ENCODE measurements at regions not wholly inside any gene's neighbourhood (a gene's known extent, or its start where the extent isn't known, plus 50 kb on each side); places are given as distances from the start of the nearest gene placed in this dataset.

DNA sequence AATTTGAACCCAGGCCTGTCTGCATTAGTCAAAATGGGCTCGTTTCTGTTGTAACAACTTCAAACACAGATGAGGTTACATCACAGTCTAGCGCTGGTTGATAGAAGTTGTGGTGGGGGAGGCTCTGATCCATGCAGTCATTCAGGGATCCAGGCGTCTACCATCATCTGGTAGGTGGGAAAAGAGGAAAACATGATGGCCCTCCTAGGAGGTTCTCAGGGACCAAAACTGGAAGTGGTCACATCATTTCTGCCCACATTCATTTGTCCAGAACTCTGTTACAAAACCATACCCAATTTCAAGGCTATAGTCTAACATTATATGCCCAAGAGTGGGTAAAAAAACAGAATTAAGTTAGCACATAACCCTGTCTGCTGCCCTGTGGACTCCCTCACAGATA lies 135.1 kb downstream of the PHETA1 start:
- no peak overlapping the region for H4K12ac ChIP-seq (ENCODE audit: low read depth, low read length)
- no peak overlapping the region for H3K4ac ChIP-seq (ENCODE audit: low read depth, low read length)
- H2AK5ac ChIP-seq (ENCODE audit: low read length): no peak overlapping the region
- H3K79me2 ChIP-seq (ENCODE audit: control insufficient read depth, insufficient read depth, low read length, poor library complexity): no peaks in the 10 kb centered on the region
- H3K27ac ChIP-seq (ENCODE audit: low read depth, low read length): no peak overlapping the region
- H2BK12ac ChIP-seq (ENCODE audit: low read length): no peak overlapping the region
- H4K8ac ChIP-seq (ENCODE audit: low read depth, low read length): no peak overlapping the region
- H3K9ac ChIP-seq (ENCODE audit: low read length): no peak overlapping the region
- no peak overlapping the region for H2AFZ ChIP-seq (ENCODE audit: insufficient read depth, low read length, poor library complexity)
- H3K4me1 ChIP-seq (ENCODE audit: control insufficient read depth in 1 of 2, insufficient read depth in 2 of 2, low read length in 2 of 2): no peaks in the 10 kb centered on the region
- H4K91ac ChIP-seq (ENCODE audit: low read depth, low read length): no peak overlapping the region
- no peak overlapping the region for H3K4me2 ChIP-seq (ENCODE audit: low read length)
- H3K36me3 ChIP-seq (ENCODE audit: control insufficient read depth in 1 of 2, insufficient read depth in 2 of 2, low read length in 2 of 2): no peaks in the 10 kb centered on the region
- DNase-seq: no peak
- H3K14ac ChIP-seq (ENCODE audit: low read length): no peak overlapping the region
- no peak overlapping the region for H3K4me3 ChIP-seq (ENCODE audit: low read depth, low read length)
- no CpG with 5 or more reads among the region's 3 CpGs for WGBS (ENCODE audit: extremely low coverage, insufficient coverage, insufficient read length)
- H3K18ac ChIP-seq (ENCODE audit: low read length): no peak overlapping the region
- no peaks in the 10 kb centered on the region for H3K27me3 ChIP-seq (ENCODE audit: insufficient read depth, low read length)
- no peak overlapping the region for H2BK5ac ChIP-seq (ENCODE audit: low read depth, low read length, poor library complexity)
- H3K9me3 ChIP-seq (ENCODE audit: insufficient read depth, low read depth, low read length): peaks cover 1% of the 10 kb centered on the region
- no peak overlapping the region for H2BK120ac ChIP-seq (ENCODE audit: insufficient read depth, low read length, poor library complexity)
- H3K23ac ChIP-seq (ENCODE audit: low read length): no peak overlapping the region
- no peaks in the 10 kb centered on the region for H3K79me1 ChIP-seq (ENCODE audit: low read length)

DNA sequence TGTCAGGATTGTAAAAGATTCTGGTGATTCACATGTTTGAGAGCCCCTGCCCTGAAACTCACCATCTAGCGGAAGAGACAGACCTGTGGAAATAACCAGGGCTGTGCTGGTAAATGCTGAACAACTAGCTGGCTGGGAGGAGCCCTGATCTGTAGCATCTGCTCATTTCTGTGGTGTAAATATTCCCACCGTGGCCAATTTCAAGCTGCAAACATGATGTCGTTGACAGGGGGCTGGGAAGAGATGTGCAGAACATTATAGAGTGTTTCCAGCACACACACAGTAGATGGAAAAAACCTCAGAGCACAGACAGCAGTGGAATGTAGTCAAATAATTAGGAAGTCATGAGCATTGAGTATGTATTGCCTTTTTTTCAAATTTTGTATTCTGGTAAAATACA lies 138.2 kb downstream of the PHETA1 start:
- H3K36me3 ChIP-seq (ENCODE audit: control insufficient read depth in 1 of 2, insufficient read depth in 2 of 2, low read length in 2 of 2): no peaks in the 10 kb centered on the region
- WGBS (ENCODE audit: extremely low coverage, insufficient coverage, insufficient read length): no CpG with 5 or more reads among the region's 3 CpGs
- H3K4me2 ChIP-seq (ENCODE audit: low read length): no peak overlapping the region
- no peaks in the 10 kb centered on the region for H3K27me3 ChIP-seq (ENCODE audit: insufficient read depth, low read length)
- no peak overlapping the region for H4K8ac ChIP-seq (ENCODE audit: low read depth, low read length)
- no peak for DNase-seq
- no peak overlapping the region for H4K91ac ChIP-seq (ENCODE audit: low read depth, low read length)
- H3K79me2 ChIP-seq (ENCODE audit: control insufficient read depth, insufficient read depth, low read length, poor library complexity): no peaks in the 10 kb centered on the region
- H3K18ac ChIP-seq (ENCODE audit: low read length): no peak overlapping the region
- H2BK5ac ChIP-seq (ENCODE audit: low read depth, low read length, poor library complexity): no peak overlapping the region
- no peak overlapping the region for H2AFZ ChIP-seq (ENCODE audit: insufficient read depth, low read length, poor library complexity)
- no peak overlapping the region for H3K4ac ChIP-seq (ENCODE audit: low read depth, low read length)
- H3K9me3 ChIP-seq (ENCODE audit: insufficient read depth, low read depth, low read length): no peaks in the 10 kb centered on the region
- no peak overlapping the region for H3K4me3 ChIP-seq (ENCODE audit: low read depth, low read length)
- no peak overlapping the region for H3K27ac ChIP-seq (ENCODE audit: low read depth, low read length)
- no peak overlapping the region for H4K12ac ChIP-seq (ENCODE audit: low read depth, low read length)
- no peaks in the 10 kb centered on the region for H3K79me1 ChIP-seq (ENCODE audit: low read length)
- no peaks in the 10 kb centered on the region for H3K4me1 ChIP-seq (ENCODE audit: control insufficient read depth in 1 of 2, insufficient read depth in 2 of 2, low read length in 2 of 2)
- no peak overlapping the region for H3K23ac ChIP-seq (ENCODE audit: low read length)
- H2BK120ac ChIP-seq (ENCODE audit: insufficient read depth, low read length, poor library complexity): no peak overlapping the region
- H3K9ac ChIP-seq (ENCODE audit: low read length): no peak overlapping the region
- H3K14ac ChIP-seq (ENCODE audit: low read length): no peak overlapping the region
- no peak overlapping the region for H2AK5ac ChIP-seq (ENCODE audit: low read length)
- H2BK12ac ChIP-seq (ENCODE audit: low read length): no peak overlapping the region

DNA sequence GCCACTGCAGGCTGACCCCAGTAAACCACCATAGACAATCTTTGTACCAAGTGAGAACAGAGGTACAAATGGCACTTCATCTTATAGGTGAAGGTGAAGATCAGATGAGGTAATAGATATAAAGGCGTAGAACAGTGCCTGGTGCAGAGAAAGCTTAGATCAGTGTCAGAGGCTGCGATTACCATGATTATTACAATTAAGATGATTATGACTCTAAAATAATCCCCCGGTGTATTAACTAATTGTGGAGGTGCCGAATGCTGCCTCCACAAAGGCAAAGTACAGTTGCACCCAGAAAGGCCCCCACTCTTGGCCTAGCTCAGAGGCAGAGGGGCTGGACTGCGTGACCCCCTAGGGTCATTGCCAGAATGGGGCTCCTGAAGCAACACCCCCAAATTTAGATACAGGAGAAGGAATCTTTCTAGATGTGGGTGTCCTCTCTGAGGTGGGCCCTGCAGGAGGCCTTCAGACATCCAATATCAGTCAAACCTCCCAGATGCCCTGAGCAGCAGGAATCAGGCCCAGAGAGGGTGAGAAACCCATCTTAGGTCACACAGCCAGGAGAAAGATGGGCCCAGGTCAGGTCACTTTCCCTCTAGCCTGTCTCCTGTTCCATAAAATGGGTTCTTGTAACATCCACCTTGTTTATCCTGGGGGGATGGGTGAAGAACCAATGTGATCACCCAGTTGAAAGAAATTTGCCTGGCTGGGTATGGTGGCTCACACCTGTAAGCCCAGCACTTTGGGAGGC lies 139.8 kb downstream of the PHETA1 start:
- H3K18ac ChIP-seq (ENCODE audit: low read length): no peak overlapping the region
- H3K4me2 ChIP-seq (ENCODE audit: low read length): no peak overlapping the region
- H3K27me3 ChIP-seq (ENCODE audit: insufficient read depth, low read length): no peaks in the 10 kb centered on the region
- H2BK120ac ChIP-seq (ENCODE audit: insufficient read depth, low read length, poor library complexity): no peak overlapping the region
- H4K8ac ChIP-seq (ENCODE audit: low read depth, low read length): no peak overlapping the region
- DNase-seq: no peak
- H3K23ac ChIP-seq (ENCODE audit: low read length): no peak overlapping the region
- no peaks in the 10 kb centered on the region for H3K79me1 ChIP-seq (ENCODE audit: low read length)
- H3K14ac ChIP-seq (ENCODE audit: low read length): no peak overlapping the region
- no peaks in the 10 kb centered on the region for H3K9me3 ChIP-seq (ENCODE audit: insufficient read depth, low read depth, low read length)
- H3K79me2 ChIP-seq (ENCODE audit: control insufficient read depth, insufficient read depth, low read length, poor library complexity): no peaks in the 10 kb centered on the region
- H3K4me1 ChIP-seq (ENCODE audit: control insufficient read depth in 1 of 2, insufficient read depth in 2 of 2, low read length in 2 of 2): no peaks in the 10 kb centered on the region
- H3K4me3 ChIP-seq (ENCODE audit: low read depth, low read length): no peak overlapping the region
- H2AFZ ChIP-seq (ENCODE audit: insufficient read depth, low read length, poor library complexity): no peak overlapping the region
- no peak overlapping the region for H4K91ac ChIP-seq (ENCODE audit: low read depth, low read length)
- no peak overlapping the region for H2BK12ac ChIP-seq (ENCODE audit: low read length)
- H3K27ac ChIP-seq (ENCODE audit: low read depth, low read length): no peak overlapping the region
- no peak overlapping the region for H2AK5ac ChIP-seq (ENCODE audit: low read length)
- H3K36me3 ChIP-seq (ENCODE audit: control insufficient read depth in 1 of 2, insufficient read depth in 2 of 2, low read length in 2 of 2): no peaks in the 10 kb centered on the region
- no peak overlapping the region for H3K4ac ChIP-seq (ENCODE audit: low read depth, low read length)
- WGBS (ENCODE audit: extremely low coverage, insufficient coverage, insufficient read length): no CpG with 5 or more reads among the region's 5 CpGs
- H4K12ac ChIP-seq (ENCODE audit: low read depth, low read length): no peak overlapping the region
- no peak overlapping the region for H2BK5ac ChIP-seq (ENCODE audit: low read depth, low read length, poor library complexity)
- no peak overlapping the region for H3K9ac ChIP-seq (ENCODE audit: low read length)

GRCh38 chr12:111227476-111228420 lies 141.1 kb downstream of the PHETA1 start:
- no peaks in the 10 kb centered on the region for H3K79me2 ChIP-seq (ENCODE audit: control insufficient read depth, insufficient read depth, low read length, poor library complexity)
- no peaks in the 10 kb centered on the region for H3K36me3 ChIP-seq (ENCODE audit: control insufficient read depth in 1 of 2, insufficient read depth in 2 of 2, low read length in 2 of 2)
- no peak overlapping the region for H3K14ac ChIP-seq (ENCODE audit: low read length)
- no peak overlapping the region for H2BK12ac ChIP-seq (ENCODE audit: low read length)
- H2BK5ac ChIP-seq (ENCODE audit: low read depth, low read length, poor library complexity): no peak overlapping the region
- no peak overlapping the region for H3K9ac ChIP-seq (ENCODE audit: low read length)
- no peak overlapping the region for H2AK5ac ChIP-seq (ENCODE audit: low read length)
- H3K27me3 ChIP-seq (ENCODE audit: insufficient read depth, low read length): no peaks in the 10 kb centered on the region
- no peak overlapping the region for H3K27ac ChIP-seq (ENCODE audit: low read depth, low read length)
- H2AFZ ChIP-seq (ENCODE audit: insufficient read depth, low read length, poor library complexity): no peak overlapping the region
- H3K4me1 ChIP-seq (ENCODE audit: control insufficient read depth in 1 of 2, insufficient read depth in 2 of 2, low read length in 2 of 2): no peaks in the 10 kb centered on the region
- no peaks in the 10 kb centered on the region for H3K79me1 ChIP-seq (ENCODE audit: low read length)
- H4K12ac ChIP-seq (ENCODE audit: low read depth, low read length): no peak overlapping the region
- no peak overlapping the region for H4K91ac ChIP-seq (ENCODE audit: low read depth, low read length)
- DNase-seq: no peak
- no CpG with 5 or more reads among the region's 10 CpGs for WGBS (ENCODE audit: extremely low coverage, insufficient coverage, insufficient read length)
- H2BK120ac ChIP-seq (ENCODE audit: insufficient read depth, low read length, poor library complexity): no peak overlapping the region
- no peak overlapping the region for H3K4me3 ChIP-seq (ENCODE audit: low read depth, low read length)
- H3K9me3 ChIP-seq (ENCODE audit: insufficient read depth, low read depth, low read length): peaks cover 4% of the 10 kb centered on the region
- no peak overlapping the region for H4K8ac ChIP-seq (ENCODE audit: low read depth, low read length)
- H3K4me2 ChIP-seq (ENCODE audit: low read length): no peak overlapping the region
- H3K23ac ChIP-seq (ENCODE audit: low read length): no peak overlapping the region
- H3K4ac ChIP-seq (ENCODE audit: low read depth, low read length): no peak overlapping the region
- H3K18ac ChIP-seq (ENCODE audit: low read length): no peak overlapping the region
